CD4-positive, alpha-beta T cell treated with Interleukin-4 for 1 hour (primary cell): ENCODE measurements at regions not wholly inside any gene's neighbourhood (a gene's known extent, or its start where the extent isn't known, plus 50 kb on each side); places are given as distances from the start of the nearest gene placed in this dataset.
"Not testable (repeated sequence)": the region's sequence is repeated elsewhere in the genome, so short reads cannot be mapped to it uniquely, and the experiment has no call there.

Experiments used
- DNase-seq, 2 donors: peaks; one replicate each; pipeline ENCODE4 v3.0.0-alpha.2; 2020 to 2022

DNA sequence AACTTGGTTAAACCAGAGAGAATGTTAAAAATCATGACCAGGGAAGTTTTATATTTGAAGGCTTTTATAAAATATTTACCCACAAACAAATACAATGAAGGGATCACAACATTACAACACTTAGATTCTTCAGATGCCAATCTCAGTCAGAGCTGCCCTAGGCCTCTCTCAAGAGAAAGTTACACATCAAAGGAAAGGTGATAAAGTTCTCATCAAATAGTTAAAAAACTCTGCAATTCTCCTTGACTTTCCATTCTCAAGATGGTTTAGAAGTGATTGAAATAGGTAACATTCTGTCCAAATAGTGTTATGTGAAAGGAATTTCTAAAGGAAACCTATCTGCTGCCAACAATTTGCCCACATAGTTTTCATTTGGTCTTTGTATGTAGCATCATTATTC, 1115.2 kb upstream of the MIR17HG start:
- no peak for DNase-seq

DNA sequence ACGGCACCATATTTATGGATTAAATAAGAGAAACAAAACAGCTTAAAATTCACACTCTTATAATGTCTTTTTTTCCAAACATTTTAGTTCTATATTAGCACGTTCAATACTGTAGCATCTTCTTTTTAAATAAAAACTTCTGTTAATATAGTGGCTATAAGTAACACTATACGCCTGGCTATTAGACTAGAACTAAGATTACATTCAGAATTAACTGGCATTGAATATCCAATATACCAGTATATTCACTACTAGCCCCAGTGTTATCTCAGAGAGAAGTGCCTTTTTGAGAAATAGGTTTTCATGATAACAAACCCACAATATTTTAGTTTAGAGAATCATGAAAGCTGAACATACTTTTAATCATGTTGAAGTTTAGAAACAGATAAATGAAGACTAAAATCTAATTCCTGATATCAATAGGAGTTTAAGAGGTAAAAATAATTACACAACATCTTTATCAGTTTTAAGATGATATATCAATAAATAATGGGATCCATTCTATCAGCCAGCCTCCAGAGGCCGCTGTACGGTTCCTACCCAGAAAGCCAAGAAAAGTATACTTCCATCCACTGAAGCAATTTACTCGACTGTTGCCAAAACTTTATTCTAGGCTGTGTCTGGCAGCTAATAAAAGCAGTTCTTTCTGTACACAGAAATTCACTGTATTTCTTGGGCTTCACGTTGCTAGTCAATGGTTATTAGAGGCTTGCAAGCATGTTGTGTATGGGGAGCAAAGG, 1113.4 kb upstream of the MIR17HG start:
- DNase-seq: no peak

DNA sequence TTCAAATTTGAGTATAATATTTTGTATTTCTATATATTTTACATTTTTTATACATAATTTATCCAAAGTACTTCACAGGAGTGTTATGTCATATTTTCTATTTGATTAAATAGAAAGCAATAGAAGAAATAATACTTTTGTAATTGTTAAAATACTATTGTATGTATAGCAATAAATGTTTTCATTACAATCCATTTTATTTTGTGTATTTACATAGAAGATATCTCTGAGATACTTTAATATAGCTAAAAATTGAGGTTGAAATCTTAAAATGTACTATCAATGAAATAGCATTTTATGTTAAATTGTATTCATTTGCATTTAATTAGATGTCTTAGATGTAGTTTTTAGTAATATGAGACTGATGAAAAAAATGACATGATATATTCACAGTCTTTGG, 1109.6 kb upstream of the MIR17HG start:
- DNase-seq: no peak

DNA sequence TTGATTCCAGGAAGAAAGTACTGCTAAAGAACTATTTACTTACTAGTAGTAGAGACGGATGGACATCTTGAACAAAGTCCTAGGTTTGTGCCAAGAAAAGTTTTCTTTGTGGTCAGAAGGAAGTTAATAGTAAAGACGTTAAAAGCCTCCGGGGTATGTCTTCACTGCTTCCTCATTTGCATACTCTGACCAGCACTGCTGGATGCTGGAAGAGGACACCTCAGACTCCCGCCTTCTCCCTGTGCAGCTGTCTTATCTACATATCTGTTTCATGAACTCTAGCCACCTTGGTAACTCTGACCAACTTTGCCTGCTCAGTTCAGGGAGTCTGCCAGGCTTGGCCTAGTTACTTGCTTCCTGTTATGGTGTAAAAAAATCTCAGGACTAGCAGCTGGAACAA, 1109.1 kb upstream of the MIR17HG start:
- DNase-seq: no peak

DNA sequence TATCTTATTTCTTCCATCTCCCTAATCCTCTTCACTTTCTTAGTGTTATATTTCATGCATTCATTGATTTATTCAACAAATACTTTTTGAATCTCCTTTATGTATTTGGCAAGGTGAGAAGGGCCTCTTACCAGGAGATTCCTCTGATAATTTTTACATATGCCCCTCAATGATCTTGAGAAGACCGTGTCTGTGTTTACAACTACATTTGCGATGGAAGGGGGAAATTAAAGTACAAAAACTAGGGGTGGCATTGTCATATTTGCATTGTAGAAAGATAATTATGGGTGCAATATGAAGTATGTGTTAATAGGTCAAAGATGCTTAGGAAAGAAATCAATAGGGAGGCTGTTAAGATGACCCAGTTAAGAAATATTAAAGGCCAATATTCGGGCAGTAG, 1108.4 kb upstream of the MIR17HG start:
- DNase-seq: no peak

DNA sequence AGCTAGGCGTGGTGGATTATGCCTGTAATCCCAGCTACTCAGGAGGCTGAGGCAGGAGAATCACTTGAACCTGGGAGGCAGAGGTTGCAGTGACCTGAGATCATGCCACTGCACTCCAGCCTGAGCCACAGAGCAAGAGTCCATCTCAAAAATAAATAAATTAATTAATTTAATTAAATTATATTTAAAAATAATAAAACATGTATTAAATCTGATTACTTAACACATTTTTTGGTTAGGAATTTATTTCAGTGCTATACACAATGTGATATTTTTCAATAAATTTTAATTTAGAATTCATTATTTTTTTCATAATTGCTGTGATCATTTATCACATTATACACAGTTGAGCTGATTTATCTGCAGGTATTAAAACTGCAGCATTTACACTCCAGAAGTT, 1101.5 kb upstream of the MIR17HG start:
- DNase-seq: no peak

DNA sequence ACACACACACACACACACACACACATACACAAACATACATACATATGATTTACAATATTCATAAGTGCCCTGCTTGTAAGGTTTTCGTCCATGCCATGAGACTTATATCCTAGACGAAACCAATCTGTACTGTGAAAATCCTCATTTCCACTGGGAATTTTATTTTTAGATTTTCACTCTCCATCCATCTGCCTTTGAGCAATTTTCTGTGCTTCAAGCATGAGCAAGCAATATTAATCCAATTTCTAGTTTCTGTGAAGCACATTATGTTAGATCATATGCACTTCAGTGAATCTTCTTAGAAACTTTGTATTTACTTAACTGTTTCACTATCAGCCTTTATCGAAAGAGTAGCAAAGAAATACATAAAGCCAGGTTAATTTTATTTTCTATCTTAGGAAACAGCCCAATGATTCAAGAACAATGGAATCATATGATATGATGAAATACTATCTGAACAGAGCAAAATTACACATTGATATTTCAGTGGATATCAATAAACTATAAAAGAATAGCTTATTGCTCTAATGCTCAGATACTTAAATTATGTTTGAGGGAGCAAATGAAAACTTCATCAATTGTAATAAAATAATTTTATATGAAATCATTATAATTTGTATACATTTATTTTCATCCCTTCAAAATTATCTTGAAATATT, 1100.7 kb upstream of the MIR17HG start:
- no peak for DNase-seq

DNA sequence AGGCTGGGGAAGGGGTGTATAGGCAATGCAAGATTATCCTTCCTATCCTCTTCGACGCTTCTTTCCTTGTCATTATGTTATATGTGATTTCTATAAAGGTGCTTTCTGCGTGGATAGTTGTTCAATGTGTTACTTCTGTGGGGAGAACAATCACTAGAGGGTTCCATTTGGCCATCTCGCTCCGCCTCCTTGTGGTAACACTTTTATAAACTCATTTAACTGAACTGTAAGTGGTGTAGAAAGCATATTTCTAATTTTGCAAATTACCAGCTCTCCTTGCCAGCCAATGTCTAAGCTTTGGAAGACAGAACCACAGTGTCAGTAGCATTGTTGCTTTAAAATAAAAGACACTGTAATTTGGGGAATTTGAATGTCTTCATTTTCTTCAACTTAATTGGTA, 1093.7 kb upstream of the MIR17HG start:
- DNase-seq: no peak

DNA sequence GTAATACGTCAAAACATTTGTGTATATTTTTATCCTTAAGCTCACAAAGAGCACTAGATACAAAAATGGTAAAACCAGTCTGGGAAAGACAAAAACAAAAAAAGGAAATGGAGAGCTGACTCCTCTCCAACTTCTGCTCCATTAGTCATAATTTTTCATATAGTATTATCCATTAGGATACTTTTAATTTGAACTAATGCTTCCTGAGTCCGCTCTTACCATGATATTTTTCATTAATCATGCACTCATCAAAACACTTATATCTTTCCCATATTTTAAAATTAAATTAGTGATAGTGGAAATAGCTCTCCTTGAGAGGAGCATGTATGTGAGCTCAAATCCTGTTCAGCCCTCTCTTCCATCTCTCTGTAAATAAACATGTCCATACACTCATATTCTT, 1093.0 kb upstream of the MIR17HG start:
- no peak for DNase-seq

DNA sequence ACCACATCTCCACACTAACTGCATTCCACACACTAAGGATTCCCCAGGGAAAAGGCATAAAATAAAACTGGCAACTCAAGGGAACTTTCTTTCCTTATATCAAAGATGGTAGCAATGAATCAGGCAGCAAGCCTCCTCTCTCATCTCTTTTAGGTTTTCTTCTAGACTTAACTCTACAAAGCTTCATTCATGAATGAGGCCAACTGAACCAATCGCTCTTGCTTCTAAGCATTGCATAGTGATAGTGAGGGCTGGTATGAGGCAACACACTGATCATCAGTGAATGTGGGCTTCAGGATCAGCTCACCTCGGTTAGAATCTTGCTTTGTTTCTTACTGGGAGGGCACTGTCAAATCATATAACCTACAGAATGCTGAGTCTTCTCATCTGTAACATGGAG, 1090.7 kb upstream of the MIR17HG start:
- DNase-seq: no peak

DNA sequence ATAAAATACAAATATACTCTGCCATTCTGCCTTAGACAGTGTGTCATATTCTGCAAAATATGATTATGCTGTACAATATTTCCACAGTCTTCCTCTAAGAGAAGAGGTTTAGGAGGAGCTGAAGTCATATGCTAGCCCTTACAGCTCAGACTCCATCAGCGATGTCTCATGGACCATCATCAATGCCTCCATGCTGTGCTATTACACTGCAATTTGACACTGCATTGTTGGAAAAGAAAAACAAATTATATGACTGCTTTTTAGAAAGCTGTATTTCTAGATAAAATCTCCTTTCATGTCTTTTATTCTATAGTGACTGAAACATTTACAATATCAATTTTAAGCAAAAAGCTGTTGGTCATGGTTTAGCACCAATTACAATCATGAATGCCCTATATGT, 1089.4 kb upstream of the MIR17HG start:
- no peak for DNase-seq

DNA sequence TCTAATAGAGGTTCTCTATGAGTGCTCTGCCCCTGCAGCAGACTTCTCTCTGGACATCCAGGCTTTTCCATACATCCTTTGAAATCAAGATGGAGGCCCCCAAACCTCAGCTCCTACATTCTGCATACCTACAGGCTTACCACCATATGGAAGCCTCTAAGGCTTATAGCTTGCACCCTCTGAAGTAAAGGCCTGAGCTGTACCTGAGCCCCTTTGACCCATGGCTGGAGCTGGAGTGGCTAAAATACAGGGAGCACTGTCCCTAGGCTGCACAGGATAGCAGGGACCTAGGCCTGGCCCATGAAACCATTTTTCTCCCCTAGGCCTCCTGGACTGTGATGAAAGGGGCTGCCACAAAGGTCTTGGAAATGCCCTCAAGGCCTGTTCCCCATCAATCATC, 1086.1 kb upstream of the MIR17HG start:
- DNase-seq: no peak

DNA sequence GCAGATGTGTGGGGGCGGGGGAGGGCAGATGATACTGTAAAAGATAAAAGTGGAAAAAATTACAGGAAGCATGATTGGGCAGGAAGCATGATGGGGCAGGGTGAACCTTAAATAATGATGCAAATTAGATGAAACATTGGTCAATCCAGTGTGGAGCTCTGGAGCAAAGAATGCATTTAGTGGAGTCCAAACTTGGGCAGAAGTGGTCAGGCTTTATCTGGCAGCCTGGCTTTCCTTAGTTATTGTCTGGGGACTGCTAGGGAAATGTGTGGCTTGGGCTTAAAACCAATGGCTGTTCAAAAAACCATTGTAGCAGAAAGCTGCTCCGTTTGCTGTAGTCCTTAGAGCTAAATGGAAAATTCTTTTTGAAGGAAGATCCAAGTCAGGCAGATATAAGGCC, 1077.3 kb upstream of the MIR17HG start:
- DNase-seq: no peak

DNA sequence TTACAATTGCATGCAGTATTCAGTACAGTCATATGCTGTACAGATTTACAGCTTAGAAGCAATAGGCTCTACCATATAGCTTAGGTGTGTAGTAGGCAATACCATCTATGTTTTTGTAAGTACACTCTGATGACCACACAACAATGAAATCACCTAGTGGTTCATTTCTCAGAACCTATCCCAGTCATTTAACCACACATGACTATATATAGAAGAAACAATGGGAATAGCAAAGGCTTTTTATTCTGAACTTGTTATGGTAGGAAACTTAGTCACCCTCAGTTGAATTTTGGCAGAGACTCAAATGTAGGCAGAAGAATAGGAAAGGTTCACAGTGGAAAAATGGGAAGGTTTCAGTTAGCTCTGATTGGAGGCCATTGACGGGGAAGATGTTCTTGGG, 1075.1 kb upstream of the MIR17HG start:
- DNase-seq: no peak

DNA sequence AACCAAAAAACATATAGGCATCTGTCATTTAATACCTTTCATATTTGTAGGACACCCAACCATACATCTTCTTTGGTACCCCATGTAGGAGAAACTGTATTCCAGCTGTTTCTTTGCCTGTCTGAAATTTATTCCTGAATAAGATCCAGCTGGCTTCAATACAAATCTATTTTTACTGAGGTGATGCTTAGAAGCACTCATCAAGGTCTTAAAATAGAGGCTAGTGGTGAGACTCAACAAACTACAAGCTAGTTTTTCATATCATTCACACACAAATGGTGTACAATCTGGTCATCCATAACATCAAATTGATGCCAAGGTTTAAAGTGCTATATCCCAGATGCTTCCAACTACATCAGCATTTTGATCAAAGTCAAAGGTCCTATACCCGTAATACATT, 1071.3 kb upstream of the MIR17HG start:
- no peak for DNase-seq

DNA sequence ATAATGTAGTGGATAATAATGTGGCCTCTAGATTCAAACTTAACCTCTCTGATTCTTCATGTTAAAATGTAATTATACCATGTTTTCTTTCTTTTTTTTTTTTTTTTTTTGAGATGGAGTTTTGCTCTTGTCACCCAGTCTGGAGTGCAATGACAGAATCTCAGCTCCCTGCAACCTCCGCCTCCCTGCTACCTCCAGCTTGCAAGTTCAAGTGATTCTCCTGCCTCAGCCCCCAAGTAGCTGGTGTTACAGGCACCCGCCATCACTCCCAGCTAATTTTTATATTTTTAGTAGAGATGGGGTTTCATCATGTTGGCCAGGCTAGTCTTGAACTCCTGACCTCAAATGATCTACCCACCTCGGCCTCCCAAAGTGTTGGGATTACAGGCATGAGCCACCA, 1069.3 kb upstream of the MIR17HG start:
- not testable (repeated sequence) for DNase-seq

DNA sequence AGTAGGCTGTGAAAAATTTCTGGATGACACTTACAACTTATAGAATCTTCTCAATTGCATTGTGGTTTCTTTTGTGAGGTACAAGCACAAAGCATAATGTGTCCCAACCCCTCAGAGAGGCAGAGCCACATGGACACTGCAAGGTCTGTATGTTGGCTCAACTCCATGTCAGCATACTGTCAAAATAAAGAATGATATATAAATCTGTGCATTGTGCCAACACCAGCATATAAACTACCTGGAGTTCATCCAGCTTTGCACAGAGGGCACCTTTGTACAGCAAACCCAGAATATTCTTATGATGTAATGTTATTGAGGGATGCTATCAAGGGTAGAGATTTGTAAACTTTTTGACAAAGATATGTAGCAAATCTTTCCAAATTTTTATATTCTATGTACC, 1065.8 kb upstream of the MIR17HG start:
- DNase-seq: no peak

DNA sequence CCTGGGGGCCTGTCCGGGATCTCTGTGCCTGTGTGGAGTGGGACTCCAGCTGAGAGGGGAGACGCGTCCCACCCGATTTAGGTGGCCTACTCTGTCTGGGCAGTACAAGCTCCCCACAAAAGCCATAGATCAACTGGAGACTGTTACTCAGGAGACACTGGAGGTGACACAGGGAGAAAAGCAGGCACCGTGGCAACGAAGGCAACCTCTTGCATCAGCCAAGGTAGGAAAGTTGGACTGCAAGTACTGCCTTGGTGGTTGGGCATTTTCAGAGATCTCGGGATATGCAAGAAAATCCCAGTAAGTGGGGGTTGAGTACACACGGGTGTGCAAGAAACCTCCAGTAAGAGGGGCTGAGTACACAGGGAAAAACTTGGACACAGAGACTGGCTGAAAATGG, 1060.0 kb upstream of the MIR17HG start:
- DNase-seq: no peak

DNA sequence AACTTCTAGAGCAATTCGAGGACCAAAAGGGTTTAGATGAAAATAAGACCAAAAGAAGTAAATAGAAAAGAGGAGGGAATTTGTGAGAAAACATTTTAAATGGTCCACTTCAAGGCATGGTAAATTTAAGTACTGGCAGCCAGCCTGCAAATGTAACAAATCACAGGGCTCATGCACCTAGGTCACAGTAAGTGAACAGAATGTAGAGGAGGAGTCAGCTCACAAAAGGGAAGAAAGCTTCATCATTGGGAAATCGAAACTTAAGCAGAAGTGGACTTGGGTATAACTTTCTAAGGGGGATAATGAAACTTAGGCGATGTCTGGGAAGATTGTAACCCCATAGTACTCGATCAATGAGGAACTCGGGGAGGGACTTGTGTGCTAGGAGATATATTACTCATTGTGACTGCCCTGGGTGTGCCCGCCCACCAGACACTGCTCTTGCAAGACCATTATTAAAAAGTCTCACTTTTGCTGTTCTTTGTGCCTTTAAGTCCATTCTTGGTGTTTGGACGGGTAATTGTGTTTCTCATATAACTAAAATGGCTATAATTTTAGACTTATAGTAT, 1053.6 kb upstream of the MIR17HG start:
- DNase-seq: no peak

DNA sequence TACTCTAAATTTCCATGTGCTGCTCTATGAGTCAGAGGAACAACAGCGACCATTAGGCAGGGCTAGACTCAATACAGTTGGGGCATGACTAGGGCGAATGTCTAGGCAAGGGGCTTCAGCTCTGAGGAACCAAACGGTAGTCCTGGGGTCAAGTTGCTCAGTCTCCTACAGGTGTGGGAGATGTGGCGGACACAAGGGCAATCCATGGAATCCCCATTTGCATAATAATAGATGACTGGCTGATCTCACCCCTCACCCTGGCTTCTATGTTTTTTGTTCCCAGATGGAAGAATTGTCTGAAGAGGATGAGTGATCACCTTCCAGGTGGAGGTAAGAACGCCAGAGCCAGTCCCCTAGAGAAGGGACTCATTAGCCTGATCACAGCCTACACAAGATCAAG, 1048.2 kb upstream of the MIR17HG start:
- DNase-seq: no peak

DNA sequence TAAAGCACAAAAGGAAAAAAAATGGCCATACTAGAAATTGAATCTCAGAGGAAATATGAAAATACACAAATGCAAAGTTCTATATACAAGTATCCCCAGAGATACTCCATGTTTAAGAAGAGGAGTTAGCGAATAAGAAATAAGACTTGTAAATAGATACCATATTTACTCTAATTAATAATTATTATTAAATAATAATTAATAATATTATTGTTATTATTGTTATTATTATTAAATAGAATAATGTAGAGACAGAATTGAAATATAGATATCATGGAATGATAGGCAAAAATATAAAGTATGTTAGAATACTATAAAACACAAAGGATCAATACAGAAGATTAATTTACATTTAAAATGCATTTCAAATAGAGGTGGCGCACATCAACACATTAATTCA, 1047.5 kb upstream of the MIR17HG start:
- no peak for DNase-seq

DNA sequence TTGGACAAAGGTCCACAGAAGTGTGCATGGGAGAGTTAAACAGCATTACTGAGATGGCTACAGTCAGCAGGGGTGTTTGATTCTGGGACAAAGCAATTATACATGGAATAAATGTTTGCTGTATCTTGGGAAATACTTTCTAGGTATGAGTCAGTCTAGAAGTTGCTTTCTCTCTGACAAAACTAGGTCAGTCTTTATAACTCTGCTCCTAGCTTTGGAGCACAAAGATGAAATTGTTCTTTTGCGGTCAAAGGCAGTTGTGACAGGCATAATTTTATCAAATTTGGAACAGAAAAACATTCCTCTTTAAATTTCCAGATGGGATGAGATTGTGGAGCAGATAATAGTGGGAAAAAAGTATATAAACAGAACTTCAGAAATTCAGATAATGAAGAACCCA, 1045.4 kb upstream of the MIR17HG start:
- no peak for DNase-seq

DNA sequence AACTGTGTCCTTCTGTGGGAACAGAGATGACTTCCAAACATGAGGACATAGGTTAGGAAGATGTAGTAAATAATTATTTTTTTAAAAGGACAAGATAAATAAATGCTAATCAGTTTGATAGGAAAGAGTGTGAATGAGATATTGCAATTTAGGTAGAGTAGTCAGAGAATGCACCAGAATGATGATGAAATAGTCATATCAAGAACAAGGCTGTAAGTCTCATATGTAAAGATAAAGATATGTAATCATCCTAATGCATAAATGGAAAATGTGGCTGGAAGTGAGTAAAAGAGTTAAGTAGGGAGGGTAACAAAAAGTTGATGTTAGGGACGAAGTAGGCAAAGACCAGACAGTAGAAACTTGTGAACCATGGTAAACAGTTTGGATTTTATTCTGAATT, 1041.7 kb upstream of the MIR17HG start:
- no peak for DNase-seq

DNA sequence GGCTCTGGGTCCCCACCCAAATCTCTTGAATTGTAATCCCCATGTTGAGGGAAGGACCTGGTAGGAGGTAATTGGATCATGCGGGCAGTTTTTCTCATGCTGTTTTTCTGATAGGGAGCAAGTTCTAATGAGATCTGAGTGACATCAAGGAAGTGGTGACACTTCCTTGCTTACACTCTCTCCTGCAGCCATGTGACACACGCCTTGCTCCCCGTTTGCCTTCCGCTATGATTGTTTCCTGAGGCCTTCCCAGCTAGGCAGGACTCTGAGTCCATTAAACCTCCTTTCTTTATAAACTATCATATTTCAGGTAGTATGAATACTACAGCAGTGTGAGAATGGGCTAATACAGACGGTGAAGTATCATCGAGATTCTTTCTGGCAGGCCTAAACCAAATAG, 1040.4 kb upstream of the MIR17HG start:
- DNase-seq: no peak

DNA sequence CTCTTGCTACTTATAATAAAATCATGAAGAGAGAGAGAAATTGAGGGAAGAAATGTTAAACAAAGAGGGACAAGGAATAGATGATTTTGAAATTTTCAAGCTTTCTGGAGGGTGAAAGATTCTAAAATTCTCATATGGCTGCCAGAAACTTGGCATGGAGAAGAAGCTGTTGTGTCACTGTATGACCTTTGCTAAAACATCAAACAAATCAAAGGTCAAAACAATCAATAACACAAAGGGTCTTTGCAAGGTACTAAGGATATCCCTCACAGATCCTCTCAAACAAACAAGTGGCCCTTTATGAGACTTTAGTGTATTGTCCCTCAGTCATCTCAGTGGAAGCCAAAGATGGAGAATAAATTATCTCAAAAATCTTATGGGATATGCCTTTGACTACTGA, 1039.2 kb upstream of the MIR17HG start:
- DNase-seq: no peak
